Hippocampal formation (tissue), 2 donors: ENCODE measurements at regions not wholly inside any gene's neighbourhood (a gene's known extent, or its start where the extent isn't known, plus 50 kb on each side); places are given as distances from the start of the nearest gene placed in this dataset.

Experiments used
- DNase-seq, 2 donors: peaks; one replicate each; lab custom pipeline; 2025; lab: John Stamatoyannopoulos, UW

GRCh38 chr2:5955921-5956320 lies 263.7 kb downstream of the SOX11 start:
- no peak for DNase-seq

DNA sequence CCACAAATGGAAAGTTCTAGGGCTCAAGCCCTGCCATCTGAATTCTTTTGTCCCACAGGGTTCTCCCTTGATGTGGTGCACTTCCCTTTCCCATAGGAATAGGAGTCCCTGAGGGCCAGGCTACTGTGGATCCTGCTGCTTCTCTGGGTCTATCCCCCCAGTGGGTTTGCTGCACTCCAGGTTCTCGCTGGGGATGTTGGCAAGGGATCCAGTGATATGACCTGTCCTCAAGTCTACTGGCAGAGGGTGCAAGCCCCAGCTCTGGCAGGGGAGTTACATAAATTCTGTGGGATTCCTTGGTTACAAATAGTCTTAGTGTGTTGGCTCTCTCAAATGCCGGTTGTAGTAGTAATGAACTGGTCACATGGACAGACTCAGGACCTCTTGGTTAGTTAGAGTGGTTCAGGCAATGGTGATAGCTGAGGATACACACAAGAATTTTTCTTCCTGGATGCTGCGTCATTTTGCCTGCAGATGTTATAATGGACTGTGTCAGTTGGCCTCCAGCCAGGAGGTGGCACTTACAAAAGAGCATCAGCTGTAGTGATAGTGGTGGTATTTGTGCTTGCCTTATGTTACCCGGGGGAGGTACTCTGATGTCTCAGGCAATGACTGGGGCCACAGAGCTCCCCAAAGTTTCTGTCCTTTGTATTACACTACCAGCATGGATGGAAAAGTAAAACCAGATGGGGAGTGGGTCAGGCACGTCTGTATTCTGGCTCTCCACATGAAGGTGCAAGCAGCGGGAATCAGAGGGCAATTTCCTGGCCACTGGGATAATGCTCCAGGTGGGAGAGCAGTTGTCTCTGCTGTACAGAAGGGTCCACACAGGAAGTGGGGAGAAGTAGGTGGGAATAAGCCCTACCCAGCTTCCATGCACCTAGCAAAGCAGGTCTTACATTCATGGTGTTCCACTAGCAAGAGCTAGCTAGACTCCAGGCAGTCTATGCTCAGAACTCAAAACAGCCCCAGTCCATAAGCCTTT lies 267.9 kb downstream of the SOX11 start:
- DNase-seq = no peak

- no peak for DNase-seq
Observed at GRCh38 chr2:5967506-5967905, 275.3 kb downstream of the SOX11 start.

DNA sequence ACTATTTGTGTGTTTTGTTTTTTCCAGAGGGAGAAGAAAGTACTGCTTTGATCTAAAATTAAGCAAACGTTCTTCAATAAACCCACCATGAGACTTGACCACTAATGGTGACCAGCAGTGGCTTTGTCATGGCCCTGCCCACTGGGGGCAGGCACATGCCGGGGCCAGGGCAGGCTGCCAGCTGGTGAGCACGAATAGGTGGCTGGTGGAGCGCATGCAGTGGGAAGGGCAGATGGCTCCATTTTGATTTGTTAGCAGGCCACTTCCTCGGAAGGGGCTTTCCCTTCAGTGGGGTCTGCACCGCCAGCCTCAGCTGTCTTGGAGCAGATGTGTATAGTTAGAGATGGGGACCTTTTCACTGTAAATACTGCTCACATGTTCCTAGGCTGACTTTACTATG lies 277.1 kb downstream of the SOX11 start:
- no peak for DNase-seq

DNA sequence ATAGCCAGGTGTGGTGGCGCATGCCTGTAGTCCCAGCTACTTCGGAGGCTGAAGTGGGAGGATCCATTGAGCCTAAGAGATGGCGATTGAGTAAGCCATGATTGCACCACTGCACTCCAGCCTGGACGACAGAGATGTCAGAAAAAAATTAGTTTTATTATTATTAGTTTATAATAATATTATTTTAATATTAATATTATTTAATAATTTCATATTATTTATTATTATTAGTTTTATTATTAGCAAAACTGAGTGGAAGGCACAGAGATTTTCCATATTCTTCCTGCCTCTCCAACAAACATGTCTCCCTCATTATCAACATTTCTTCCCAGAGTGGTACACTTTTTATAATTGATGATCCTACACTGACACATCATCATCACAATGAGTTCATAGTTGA lies 278.2 kb downstream of the SOX11 start:
- no peak for DNase-seq

- DNase-seq = no peak
Observed at GRCh38 chr2:5974477-5974876, 282.3 kb downstream of the SOX11 start.

DNA sequence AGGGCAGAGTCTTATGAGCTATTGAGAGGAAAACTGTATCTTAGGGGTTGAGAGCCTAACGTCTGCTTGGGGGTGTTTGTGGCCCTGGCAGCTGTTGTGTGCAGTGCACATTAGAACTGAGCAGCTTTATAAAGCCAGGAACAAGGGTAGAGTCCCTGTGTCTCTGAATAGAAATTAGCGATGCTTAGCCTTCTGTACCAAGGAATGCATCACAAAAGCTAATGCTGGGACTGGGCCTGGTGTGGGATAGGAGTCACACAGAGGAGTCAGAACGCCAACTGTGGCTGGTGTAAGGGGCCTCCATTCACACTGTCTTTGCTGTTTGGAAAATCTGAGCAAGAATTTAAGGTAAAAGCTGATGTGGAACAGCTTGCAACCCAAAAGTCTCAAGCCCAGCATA lies 283.2 kb downstream of the SOX11 start:
- DNase-seq = no peak

GRCh38 chr2:5976531-5977065 lies 284.4 kb downstream of the SOX11 start:
- no peak for DNase-seq

DNA sequence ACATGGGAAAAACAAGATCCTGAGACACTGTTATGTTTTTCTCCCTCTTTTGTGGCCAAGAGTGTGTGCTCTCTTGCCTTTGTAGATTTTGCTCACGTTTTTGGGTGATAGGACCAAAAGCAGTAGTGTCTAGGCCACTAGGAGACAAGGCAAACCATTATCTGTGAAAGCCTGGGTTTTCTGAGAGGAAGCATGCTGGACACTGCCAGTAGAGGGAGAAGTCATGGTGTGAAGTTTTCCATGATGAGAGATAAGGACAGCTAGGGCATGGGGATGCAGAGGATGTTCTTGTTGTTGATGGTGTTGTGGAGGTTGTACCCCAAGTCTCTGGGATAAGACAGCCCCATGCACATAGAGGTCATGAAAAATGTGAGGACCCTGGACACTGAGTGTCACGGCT lies 285.3 kb downstream of the SOX11 start:
- DNase-seq = no peak

DNA sequence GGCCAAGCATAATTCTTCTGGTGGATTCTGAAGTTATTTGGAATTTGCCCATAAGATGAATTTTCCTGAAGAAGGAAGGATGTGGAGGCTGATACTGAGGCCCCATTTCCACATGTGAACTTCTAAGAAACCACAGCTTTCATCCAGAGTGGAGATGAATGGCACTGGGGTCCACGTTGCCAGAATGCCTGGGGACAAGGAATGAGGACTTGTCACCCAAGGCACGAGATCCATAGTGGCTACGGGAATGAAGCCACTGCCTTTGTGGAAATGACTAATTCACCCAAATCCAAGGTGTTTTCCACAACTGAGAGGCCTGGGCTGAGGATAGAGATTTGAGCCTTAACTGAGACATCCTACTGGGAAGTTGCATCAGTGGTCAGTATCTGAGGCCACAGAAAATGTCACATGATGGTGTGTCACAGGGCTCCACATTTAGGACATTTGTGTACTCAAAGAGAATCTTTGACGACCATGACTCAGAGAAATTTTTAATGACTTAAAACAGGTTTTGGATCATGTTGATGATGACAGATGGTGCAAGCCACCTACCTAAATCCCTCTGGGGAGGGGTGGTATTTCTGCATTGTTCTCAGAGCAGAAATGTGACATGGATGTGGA lies 286.1 kb downstream of the SOX11 start:
- no peak for DNase-seq

DNA sequence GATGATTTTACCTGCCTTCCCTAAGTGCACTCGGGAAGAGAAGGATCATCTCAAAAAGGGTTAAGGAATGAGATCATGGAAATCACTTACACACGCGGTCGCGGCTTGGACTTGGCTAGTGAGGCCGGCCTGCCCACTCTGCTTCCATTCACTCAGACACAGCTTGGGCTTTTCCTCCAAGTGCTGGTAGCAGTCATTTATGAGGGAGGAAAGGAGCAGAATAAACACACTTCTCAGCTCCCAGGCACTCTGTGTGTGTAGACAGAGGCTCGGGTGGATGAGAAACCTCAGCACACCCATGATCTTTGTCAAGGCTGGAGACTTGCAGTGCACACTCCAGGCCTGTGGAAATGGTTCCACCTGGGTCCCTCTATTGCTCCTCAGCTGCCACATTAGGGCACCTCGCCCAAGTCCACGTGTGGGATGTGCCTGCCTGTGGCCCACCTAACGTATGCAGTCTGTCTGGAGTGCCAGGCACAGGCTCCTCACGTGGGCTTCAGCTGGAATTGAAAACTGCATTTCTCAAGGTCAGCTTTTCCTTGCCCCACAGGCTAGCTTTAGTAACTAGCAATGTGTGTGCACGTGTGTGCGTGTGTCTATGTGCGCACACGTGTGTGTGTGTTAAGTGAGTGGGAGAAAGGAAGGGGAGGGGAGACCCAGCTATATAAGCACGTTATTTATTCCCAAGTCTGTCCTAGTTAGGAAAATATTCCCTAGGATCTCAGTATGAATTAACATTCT lies 288.4 kb downstream of the SOX11 start:
- DNase-seq = no peak

DNA sequence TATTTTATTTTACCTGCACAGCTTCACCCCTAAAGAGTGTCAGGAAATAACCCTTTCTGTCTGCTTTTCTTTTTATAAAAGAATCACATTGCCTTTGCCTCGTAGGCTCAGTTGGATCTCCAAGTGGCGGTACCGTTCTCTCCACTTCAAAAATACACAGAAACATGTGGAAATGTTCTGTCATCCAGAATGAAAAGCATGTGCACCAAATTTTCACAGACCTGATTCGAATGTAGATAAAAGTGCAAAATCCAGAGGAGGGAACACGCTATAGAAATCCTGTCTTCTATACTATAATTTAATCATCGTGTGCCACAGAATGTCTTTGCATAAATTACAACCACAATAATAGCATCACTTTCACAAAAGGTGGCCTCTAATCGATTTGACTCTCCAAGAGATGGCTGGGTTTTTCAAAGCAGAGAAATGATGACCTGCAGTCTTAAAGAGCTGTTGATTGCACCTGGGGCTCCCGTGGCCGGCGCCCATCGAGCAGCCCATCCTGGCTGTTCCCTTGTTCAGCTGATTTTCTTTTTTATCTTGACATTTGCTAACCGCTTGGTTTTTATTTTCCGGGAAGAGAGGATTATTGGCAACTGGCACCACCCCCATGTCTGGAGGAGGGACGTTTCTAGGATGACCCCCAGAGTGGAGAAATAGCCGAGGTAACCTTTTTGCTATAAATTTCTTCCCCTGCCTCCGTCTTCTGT lies 290.2 kb downstream of the SOX11 start:
- DNase-seq = no peak

- DNase-seq = no peak
Observed at GRCh38 chr2:5982903-5983265, 290.7 kb downstream of the SOX11 start.

GRCh38 chr2:5983511-5984272 lies 291.5 kb downstream of the SOX11 start:
- DNase-seq = no peak

DNA sequence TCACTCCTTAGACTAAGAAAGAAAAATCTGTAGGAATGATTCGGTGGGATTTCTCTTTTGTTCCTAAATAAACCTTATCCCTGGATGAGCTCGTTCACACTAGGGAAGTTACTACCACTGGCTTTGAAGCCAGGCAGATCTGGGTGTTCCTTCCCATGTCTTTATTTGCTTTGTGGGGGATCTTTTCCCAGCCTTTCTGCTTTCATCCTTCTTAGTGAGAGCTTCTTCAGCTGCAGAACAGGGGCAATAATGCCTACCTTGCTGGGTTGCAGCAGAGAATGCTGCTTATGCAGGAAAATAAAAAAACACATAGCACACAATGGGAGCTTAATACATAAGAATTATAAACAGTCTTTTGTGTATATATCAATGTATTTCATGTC lies 292.1 kb downstream of the SOX11 start:
- DNase-seq = no peak

DNA sequence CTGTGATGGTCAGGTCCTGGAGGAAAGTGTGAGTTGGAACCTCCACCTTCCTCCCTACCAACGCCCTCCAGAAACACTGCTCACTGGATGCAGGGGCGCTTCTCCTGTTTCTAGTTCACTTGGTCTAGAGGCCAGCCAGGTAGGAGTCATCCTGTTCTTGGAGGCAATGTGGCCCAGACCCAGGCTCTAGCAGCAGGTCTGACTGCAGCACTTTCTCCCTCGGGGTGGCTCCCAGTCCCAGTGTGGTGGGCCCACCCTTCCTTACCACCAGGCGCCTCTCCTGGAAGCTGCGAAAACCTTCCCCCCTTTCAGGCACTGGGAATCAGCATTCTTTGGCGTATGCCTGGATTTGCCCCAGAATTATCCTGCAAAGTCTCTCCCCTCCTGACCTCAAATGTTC lies 292.8 kb downstream of the SOX11 start:
- no peak for DNase-seq

- no peak for DNase-seq
Observed at GRCh38 chr2:5985536-5986385, 293.6 kb downstream of the SOX11 start.

DNA sequence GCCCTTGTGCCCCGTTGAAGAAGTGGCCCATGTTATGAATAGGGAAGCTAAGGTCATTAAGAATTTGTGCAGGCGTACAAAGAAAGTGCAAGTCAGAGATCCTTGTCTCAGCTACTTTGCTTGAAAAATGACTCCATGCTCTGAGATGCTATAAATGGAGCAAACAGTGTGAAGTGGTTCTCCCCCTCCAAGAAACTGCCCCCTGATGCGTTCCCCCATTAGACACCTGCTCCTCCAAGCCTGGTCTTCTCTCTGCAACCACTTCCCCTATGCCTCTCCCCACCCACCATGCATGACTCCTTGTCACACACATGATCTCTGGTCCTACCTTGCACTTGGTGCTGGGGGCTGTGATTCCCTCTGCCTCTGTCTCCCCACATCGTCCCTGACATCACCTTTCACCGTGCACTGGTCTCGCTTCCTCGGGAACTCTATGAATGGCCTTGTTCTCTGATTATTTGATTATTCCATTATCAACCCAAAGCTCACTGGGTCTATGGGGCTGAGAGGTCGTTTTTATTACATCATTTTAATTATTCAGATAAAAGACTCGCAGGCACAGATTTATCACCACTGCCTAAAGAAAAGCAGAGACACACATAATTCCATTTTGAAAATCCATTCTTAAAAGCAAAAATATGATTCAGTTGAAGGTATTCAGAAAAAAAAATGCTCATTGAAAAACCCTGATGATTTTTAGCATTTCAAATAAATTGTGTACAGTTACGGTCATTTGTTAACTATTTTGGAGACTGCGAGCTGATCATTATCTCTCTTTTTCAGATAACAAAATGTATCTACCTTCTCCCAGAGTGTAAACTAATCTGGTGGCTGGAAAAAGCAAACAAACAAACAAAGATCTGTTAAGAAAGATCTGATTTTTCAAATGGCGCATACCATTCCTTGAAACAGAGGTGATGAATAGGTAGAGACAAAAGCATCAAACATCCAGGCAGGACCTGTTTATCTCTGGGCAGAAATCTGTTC lies 294.9 kb downstream of the SOX11 start:
- no peak for DNase-seq

DNA sequence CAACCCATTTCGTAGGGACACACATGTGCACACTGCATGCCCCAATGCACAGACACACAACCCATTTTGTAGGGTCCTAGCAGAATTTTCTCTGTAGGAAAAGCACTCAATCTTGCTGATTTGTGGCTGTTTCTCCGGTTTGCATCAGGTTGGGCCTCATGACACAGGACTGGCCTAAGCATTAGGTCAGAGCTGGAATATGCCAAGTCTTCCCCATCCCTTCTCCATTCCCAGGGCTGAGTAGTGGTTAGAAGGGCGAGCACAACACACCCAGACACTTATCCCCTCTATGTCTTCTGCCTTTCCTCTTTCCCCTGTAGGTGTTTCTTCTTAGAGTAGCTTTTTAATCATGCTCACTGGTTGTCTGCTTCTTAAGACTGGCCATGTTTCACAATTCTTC lies 295.9 kb downstream of the SOX11 start:
- DNase-seq = no peak
